Colonic mucosa (tissue), 4 donors: ENCODE measurements at regions not wholly inside any gene's neighbourhood (a gene's known extent, or its start where the extent isn't known, plus 50 kb on each side); places are given as distances from the start of the nearest gene placed in this dataset.

Experiments
- DNase-seq: peaks from one replicate; pipeline ENCODE4 v3.0.0-alpha.2; 2020
- H3K27ac ChIP-seq: fragments of 200-600 bp; one replicate; pipeline ENCODE4 v1.8.0; 2021
- H3K27me3 ChIP-seq: fragments of 200-600 bp; one replicate; pipeline ENCODE4 v1.8.0; 2021
- H3K36me3 ChIP-seq: fragments of 200-600 bp; one replicate; pipeline ENCODE4 v1.8.0; 2021
- H3K4me1 ChIP-seq: fragments of 200-600 bp; one replicate; pipeline ENCODE4 v1.8.0; 2021; ENCODE audit warnings: mild to moderate bottlenecking
- H3K4me3 ChIP-seq: fragments of 200-600 bp; one replicate; pipeline ENCODE4 v1.8.0; 2021
- H3K9ac ChIP-seq, 2 donors: one replicate each; pipeline ENCODE4 v1.7.0; 2013; ENCODE audit warnings: control low read depth in 2 of 2, low read depth in 2 of 2, low read length in 2 of 2
- H3K9me3 ChIP-seq: fragments of 200-600 bp; one replicate; pipeline ENCODE4 v1.8.0; 2021
- CTCF ChIP-seq: fragments of 200-600 bp; IDR thresholded peaks from one replicate; pipeline ENCODE4 v1.8.0; 2022; ENCODE audit warnings: antibody characterized with exemption, mild to moderate bottlenecking
- intact Hi-C: fragments of 100-400 bp; cut with DNase I; formaldehyde crosslinking; loops from one replicate; pipeline ENCODE4 v1.14.1; 2022
- donor health status: healthy.
- donor health status: DM: no; HTN: no; CAD: no.
- donor health status: DM: no; HTN: no; CAD: no.

- intact Hi-C loops: no loop called here
- no peaks in the 10 kb centered on the region for H3K27me3 ChIP-seq
- H3K27ac ChIP-seq: no peak overlapping the region
- TF ChIP-seq CTCF: no peak
- no peaks in the 10 kb centered on the region for H3K36me3 ChIP-seq
- H3K4me1 ChIP-seq: no peaks in the 10 kb centered on the region
- no peaks in the 10 kb centered on the region for H3K9me3 ChIP-seq
- DNase-seq: peak; percentile 27
- no peak overlapping the region for H3K9ac ChIP-seq
- no peak overlapping the region for H3K4me3 ChIP-seq
Measured at GRCh38 chr1:209012443-209013196, 570.9 kb upstream of the CAMK1G start.

GRCh38 chr1:209015092-209015491, 568.4 kb upstream of the CAMK1G start:
- no peak overlapping the region for H3K4me3 ChIP-seq
- H3K36me3 ChIP-seq: no peaks in the 10 kb centered on the region
- no peaks in the 10 kb centered on the region for H3K4me1 ChIP-seq
- no peaks in the 10 kb centered on the region for H3K27me3 ChIP-seq
- H3K9ac ChIP-seq: no peak overlapping the region
- no peak for DNase-seq
- H3K9me3 ChIP-seq: no peaks in the 10 kb centered on the region
- H3K27ac ChIP-seq: no peak overlapping the region
- TF ChIP-seq CTCF: no peak
- intact Hi-C loops: no loop called here

GRCh38 chr1:209021622-209022021, 561.9 kb upstream of the CAMK1G start:
- no peaks in the 10 kb centered on the region for H3K27me3 ChIP-seq
- H3K27ac ChIP-seq: no peak overlapping the region
- no peak for DNase-seq
- no peaks in the 10 kb centered on the region for H3K9me3 ChIP-seq
- intact Hi-C loops: no loop called here
- no peak for TF ChIP-seq CTCF
- H3K9ac ChIP-seq: no peak overlapping the region
- H3K36me3 ChIP-seq: no peaks in the 10 kb centered on the region
- H3K4me3 ChIP-seq: no peak overlapping the region
- H3K4me1 ChIP-seq: no peaks in the 10 kb centered on the region

- H3K9ac ChIP-seq: no peak overlapping the region
- no peak for TF ChIP-seq CTCF
- peak overlapping the region; percentile 6 for H3K27ac ChIP-seq
- intact Hi-C loops: no loop called here
- no peaks in the 10 kb centered on the region for H3K36me3 ChIP-seq
- no peak overlapping the region for H3K4me3 ChIP-seq
- no peaks in the 10 kb centered on the region for H3K4me1 ChIP-seq
- H3K9me3 ChIP-seq: no peaks in the 10 kb centered on the region
- DNase-seq: no peak
- H3K27me3 ChIP-seq: no peaks in the 10 kb centered on the region
Measured at GRCh38 chr1:209023790-209024189, 559.7 kb upstream of the CAMK1G start.

- intact Hi-C loops: no loop called here
- DNase-seq: no peak
- no peak overlapping the region for H3K4me3 ChIP-seq
Measured at GRCh38 chr1:209029737-209030136, 553.8 kb upstream of the CAMK1G start.

More at GRCh38 chr1:209029737-209030136, 553.8 kb upstream of the CAMK1G start:
- peak overlapping the region; percentile 6 for H3K27ac ChIP-seq
- no peaks in the 10 kb centered on the region for H3K4me1 ChIP-seq
- H3K36me3 ChIP-seq: no peaks in the 10 kb centered on the region
- no peak for TF ChIP-seq CTCF
- no peaks in the 10 kb centered on the region for H3K27me3 ChIP-seq
- no peaks in the 10 kb centered on the region for H3K9me3 ChIP-seq
- H3K9ac ChIP-seq: no peak overlapping the region
